AG04449 (cell line): ENCODE measurements at regions not wholly inside any gene's neighbourhood (a gene's known extent, or its start where the extent isn't known, plus 50 kb on each side); places are given as distances from the start of the nearest gene placed in this dataset.
A peak's percentile ranks its signal among the peaks of the same experiment; 100 is the strongest.
"Not testable (repeated sequence)": the region's sequence is repeated elsewhere in the genome, so short reads cannot be mapped to it uniquely, and the experiment has no call there.

Experiments used
- CTCF ChIA-PET: fragments of 350-600 bp; formaldehyde crosslinking; extraction: SDS; loops from one replicate; lab custom pipeline; 2021; ENCODE audit warnings: antibody characterized with exemption; lab: Yijun Ruan, JAX
- POLR2A ChIA-PET: fragments of 400-600, 350-600 bp; formaldehyde crosslinking; extraction: SDS; loops from one replicate; lab custom pipeline; 2020; ENCODE audit warnings: antibody characterized with exemption, inconsistent platforms; lab: Yijun Ruan, JAX
- DNase-seq: peaks from one replicate; pipeline ENCODE4 v3.0.0-alpha.2; 2010; ENCODE audit warnings: low read depth, low spot score
- H3K4me3 ChIP-seq: 2 replicates; pipeline ENCODE4 v1.5.1; 2011; ENCODE audit warnings: low read depth, mild to moderate bottlenecking, control low read depth, low read length
- TF ChIP-seq, protein P1 (sequence below): IDR thresholded peaks from one replicate; pipeline ENCODE4 v1.5.1; 2011; ENCODE audit warnings: mild to moderate bottlenecking, moderate library complexity, low read length, control low read depth, inconsistent platforms; ENCODE audit not compliant: insufficient read depth; ENCODE audit errors: missing control alignments

DNA sequence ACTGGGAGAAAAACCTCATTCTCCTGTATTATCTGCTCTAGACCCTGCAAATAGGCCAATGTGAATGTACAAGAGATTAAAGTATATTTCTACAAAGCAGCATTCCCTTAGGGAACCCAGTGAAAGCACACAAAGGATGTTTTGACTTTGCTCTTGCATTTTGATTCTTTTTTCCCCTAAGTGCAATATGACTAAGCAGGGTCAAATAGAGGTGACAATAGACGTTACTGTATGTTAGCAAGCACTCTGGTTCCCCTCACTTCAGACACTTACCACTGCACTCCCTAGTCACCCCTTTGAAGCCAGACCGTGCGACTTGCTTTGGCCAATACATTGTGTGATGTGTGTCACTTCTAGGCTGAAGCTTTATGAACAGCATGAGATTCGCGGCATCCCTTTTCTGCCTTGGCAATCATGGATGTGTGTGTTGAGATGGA, 209.7 kb downstream of the RHOU start:
- no peak for DNase-seq
- CTCF ChIA-PET: no interaction called here
- TF ChIP-seq, protein P1, sequence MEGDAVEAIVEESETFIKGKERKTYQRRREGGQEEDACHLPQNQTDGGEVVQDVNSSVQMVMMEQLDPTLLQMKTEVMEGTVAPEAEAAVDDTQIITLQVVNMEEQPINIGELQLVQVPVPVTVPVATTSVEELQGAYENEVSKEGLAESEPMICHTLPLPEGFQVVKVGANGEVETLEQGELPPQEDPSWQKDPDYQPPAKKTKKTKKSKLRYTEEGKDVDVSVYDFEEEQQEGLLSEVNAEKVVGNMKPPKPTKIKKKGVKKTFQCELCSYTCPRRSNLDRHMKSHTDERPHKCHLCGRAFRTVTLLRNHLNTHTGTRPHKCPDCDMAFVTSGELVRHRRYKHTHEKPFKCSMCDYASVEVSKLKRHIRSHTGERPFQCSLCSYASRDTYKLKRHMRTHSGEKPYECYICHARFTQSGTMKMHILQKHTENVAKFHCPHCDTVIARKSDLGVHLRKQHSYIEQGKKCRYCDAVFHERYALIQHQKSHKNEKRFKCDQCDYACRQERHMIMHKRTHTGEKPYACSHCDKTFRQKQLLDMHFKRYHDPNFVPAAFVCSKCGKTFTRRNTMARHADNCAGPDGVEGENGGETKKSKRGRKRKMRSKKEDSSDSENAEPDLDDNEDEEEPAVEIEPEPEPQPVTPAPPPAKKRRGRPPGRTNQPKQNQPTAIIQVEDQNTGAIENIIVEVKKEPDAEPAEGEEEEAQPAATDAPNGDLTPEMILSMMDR: no peak

DNA sequence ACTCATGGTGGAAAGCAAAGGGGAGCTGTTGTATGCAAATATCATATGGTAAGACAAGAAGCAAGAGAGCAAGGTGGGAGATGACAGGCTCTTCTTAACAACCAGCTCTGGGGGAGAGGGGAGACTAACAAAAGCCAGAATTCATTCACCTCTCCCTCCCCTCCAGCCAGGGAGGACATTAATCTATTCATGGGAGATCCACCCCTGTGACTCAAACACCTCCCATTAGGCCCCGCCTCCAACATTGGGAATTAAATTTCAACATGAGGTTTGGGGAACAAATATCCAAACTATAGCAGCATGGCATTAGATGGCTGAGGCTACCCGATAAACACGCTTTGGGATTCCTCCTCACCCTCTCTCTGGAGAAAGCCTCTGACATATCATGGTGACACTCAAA, 210.6 kb downstream of the RHOU start:
- POLR2A ChIA-PET: no interaction called here
- no peak for DNase-seq
- TF ChIP-seq, protein P1: no peak
- CTCF ChIA-PET: interaction anchor here (1.2 kb wide), 1 partner anchor 16 kb away, joined by 3 read pairs; no protein-coding TSS in a partner anchor
- no peak overlapping the region for H3K4me3 ChIP-seq

More for the DNA sequence above, 209.7 kb downstream of the RHOU start:
- H3K4me3 ChIP-seq: no peak overlapping the region
- POLR2A ChIA-PET: no interaction called here

DNA sequence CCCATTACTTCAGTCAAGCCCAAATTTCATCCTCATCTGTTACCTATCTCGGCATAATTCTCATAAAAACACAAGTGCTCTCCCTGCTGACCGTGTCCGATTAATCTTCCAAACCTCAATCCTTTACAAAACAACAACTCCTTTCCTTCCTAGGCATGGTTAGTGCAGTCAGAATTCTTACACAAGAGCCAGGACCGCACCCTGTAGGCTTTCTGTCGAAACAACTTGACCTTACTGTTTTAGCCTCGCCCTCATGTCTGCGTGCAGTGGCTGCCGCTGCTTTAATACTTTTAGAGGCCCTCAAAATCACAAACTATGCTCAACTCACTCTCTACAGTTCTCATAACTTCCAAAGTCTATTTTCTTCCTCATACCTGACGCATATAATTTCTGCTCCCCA, 214.3 kb downstream of the RHOU start:
- H3K4me3 ChIP-seq, DNase-seq, POLR2A ChIA-PET, CTCF ChIA-PET: not testable (repeated sequence)

DNA sequence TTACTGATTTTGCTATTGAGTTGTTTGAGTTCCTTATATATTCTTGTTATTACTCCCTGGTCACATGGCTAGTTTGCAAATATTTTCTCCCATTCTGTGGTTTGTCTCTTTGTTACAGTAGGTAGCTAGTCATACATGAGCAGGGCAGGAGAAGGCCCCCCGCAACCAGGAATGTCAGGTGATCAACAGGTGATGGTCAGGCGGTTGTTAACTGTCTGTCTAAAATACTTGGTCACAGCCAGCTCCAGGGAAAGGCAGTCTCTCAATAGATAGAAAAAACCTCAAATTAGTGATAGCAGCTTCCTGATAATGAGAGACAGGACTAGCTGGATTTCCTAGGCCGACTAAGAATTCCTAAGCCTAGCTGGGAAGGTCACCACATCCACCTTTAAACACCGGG, 217.9 kb downstream of the RHOU start:
- ChIA-PET CTCF (no interaction called here), POLR2A (no interaction called here)
- no peak overlapping the region for H3K4me3 ChIP-seq
- TF ChIP-seq, protein P1: no peak
- no peak for DNase-seq

DNA sequence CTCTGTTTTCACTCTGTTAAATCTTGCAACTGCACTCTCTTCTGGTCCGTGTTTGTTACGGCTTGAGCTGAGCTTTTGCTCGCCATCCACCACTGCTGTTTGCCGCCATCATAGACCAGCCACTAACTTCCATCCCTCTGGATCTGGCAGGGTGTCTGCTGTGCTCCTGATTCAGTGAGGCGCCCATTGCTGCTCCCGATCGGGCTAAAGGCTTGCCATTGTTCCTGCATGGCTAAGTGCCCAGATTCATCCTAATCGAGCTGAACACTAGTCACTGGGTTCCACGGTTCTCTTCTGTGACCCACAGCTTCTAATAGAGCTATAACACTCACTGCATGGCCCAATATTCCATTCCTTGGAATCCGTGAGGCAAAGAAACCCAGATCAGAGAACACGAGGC, 218.5 kb downstream of the RHOU start:
- H3K4me3 ChIP-seq, POLR2A ChIA-PET, CTCF ChIA-PET, DNase-seq: not testable (repeated sequence)

DNA sequence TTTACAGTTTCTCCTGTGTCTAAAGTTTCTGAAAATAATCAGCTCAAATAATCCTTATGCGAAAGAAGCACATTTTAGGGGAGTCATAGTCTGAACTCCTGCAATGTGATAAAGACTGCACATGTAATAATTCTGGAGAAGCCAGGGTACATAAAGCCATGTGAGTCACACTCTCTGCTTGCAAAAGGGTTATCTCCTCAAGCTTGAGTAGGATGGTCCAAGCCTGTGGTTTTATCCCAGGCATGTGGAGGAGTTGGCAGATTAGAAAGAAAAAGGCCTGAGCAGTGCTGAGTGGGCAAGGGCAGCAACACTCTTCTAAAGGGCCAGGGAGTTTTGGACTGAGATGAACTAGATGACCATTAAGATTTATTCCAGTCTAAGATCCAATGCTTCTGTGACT, 220.4 kb downstream of the RHOU start:
- TF ChIP-seq, protein P1: no peak
- POLR2A ChIA-PET: no interaction called here
- DNase-seq: peak; percentile 14

DNA sequence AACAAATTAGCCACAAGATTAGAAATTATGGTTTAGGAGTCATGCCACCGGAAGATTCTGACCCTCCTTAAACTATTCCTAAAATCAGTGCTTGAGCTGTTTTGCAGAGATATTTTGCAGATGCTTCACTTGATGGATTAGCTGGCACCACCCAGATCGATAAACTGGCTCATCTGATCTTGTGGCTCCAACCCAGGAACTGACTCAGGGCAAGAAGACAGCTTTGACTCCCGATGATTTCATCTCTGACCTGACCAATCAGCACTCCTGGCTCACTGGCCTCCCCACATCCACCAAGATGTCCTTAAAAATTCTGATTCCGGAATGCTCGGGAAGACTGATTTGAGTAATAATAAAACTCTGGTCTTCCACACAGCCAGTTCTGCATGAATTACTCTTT, 221.6 kb downstream of the RHOU start:
- ChIA-PET CTCF (no interaction called here), POLR2A (no interaction called here)
- no peak for DNase-seq
- TF ChIP-seq, protein P1: no peak
- H3K4me3 ChIP-seq: no peak overlapping the region

More for the DNA sequence above, 220.4 kb downstream of the RHOU start:
- CTCF ChIA-PET: interaction anchor here (0.8 kb wide), 1 partner anchor 272 kb away, joined by 3 read pairs; no protein-coding TSS in a partner anchor
- no peak overlapping the region for H3K4me3 ChIP-seq
